ENCODE measurements at regions not wholly inside any gene's neighbourhood (a gene's known extent, or its start where the extent isn't known, plus 50 kb on each side); places are given as distances from the start of the nearest gene placed in this dataset.

GRCh38 chr15:92843326-92843725, 56.8 kb upstream of the CHD2 start:
- CTCF ChIA-PET = no interaction called here
- POLR2A ChIA-PET = no interaction called here
- no peak overlapping the region for H3K27ac ChIP-seq (ENCODE audit: low read depth, low read length)

More at GRCh38 chr15:92843326-92843725, 56.8 kb upstream of the CHD2 start:
- intact Hi-C loops (cut with micrococcal nuclease) = no loop called here
- Histone ChIP-seq H3K79me2 (ENCODE audit: insufficient read depth, low read length) (no peaks in the 10 kb centered on the region), H3K36me3 (ENCODE audit: control insufficient read depth in 1 of 2, insufficient read depth in 2 of 2, low read length in 2 of 2) (no peaks in the 10 kb centered on the region), H3K9ac (ENCODE audit: low read length) (no peak overlapping the region), H4K20me1 (ENCODE audit: insufficient read depth) (no peaks in the 10 kb centered on the region), H3K9me3 (ENCODE audit: control insufficient read depth in 1 of 2, insufficient read depth in 1 of 2, low read depth in 1 of 2, low read length in 2 of 2) (no peaks in the 10 kb centered on the region), H3K4me2 (ENCODE audit: low read length) (no peak overlapping the region), H3K27me3 (ENCODE audit: insufficient read depth, low read length) (no peaks in the 10 kb centered on the region), H3K9me2 (ENCODE audit: insufficient read depth) (no peaks in the 10 kb centered on the region), H2AFZ (ENCODE audit: low read depth, low read length, poor library complexity, severe bottlenecking) (no peak overlapping the region), H3K4me3 (replicated peaks in 1 of 2; ENCODE audit: low read depth in 1 of 2, low read length in 2 of 2) (no peak overlapping the region), H3K4me1 (ENCODE audit: control insufficient read depth in 1 of 2, insufficient read depth in 2 of 2, low read length in 2 of 2) (peaks cover 16 to 28% of the 10 kb centered on the region in 2 experiments; a peak in 3 of 4 replicates)
- no peak for TF ChIP-seq JUND (IDR thresholded peaks at IDR 0.05)
- TF ChIP-seq ELF1 (IDR thresholded peaks at IDR 0.05; ENCODE audit: borderline replicate concordance, low read depth) = no peak
- TF ChIP-seq YY1 (IDR thresholded peaks at IDR 0.05; ENCODE audit: extremely low read depth, insufficient replicate concordance, low read depth, low read length) = no peak
- no peak for TF ChIP-seq EGR1 (IDR thresholded peaks at IDR 0.05; ENCODE audit: low read depth)
- no peak for TF ChIP-seq EZH2phosphoT487 (IDR thresholded peaks at IDR 0.05; ENCODE audit: borderline replicate concordance)
- no peak for TF ChIP-seq POLR2A (IDR thresholded peaks at IDR 0.05; ENCODE audit: borderline replicate concordance, extremely low read depth, insufficient read depth, insufficient read length)
- TF ChIP-seq REST (IDR thresholded peaks at IDR 0.05; ENCODE audit: low read depth) = no peak
- TF ChIP-seq EZH2 (IDR thresholded peaks at IDR 0.05) = no peak
- no peak for TF ChIP-seq CEBPB (IDR thresholded peaks at IDR 0.05; ENCODE audit: low read depth)
- no TSS peak for BruUV-seq (replicated peaks)
- RAD21 ChIA-PET (ENCODE audit: low non-redundant PET in 1 of 2, low total read pairs in 2 of 2, uncharacterized antibody in 2 of 2, unreplicated experiment in 2 of 2) = no interaction called here
- DNase-seq (ENCODE audit: low read depth, low spot score) (no peak), ATAC-seq (no peak)

Measured in HCT116 (cell line).